Stimulated activated CD4-positive, alpha-beta T cell treated with anti-CD3 and anti-CD28 coated beads, Interleukin-1b, Interleukin-23, amount 100 ng/mL, for 1 hour (primary cell): ENCODE measurements at regions not wholly inside any gene's neighbourhood (a gene's known extent, or its start where the extent isn't known, plus 50 kb on each side); places are given as distances from the start of the nearest gene placed in this dataset.
"Not testable (repeated sequence)": the region's sequence is repeated elsewhere in the genome, so short reads cannot be mapped to it uniquely, and the experiment has no call there.

ENCODE experiments used
- DNase-seq, 2 donors: peaks; one replicate each; pipeline ENCODE4 v3.0.0-alpha.2; 2020; ENCODE audit warnings: low read depth in 2 of 2

- no peak for DNase-seq
Measured at GRCh38 chr10:78415111-78415510, 381.4 kb downstream of the RPS24 start.

GRCh38 chr10:78416031-78417011, 382.7 kb downstream of the RPS24 start:
- no peak for DNase-seq

- DNase-seq, result no peak
Measured at GRCh38 chr10:78417425-78418370, 384.0 kb downstream of the RPS24 start.

GRCh38 chr10:78419481-78420265, 386.0 kb downstream of the RPS24 start:
- DNase-seq, result no peak

- no peak for DNase-seq
Measured at GRCh38 chr10:78420946-78421735, 387.5 kb downstream of the RPS24 start.

- not testable (repeated sequence) for DNase-seq
Measured at GRCh38 chr10:78424050-78424449, 390.4 kb downstream of the RPS24 start.

GRCh38 chr10:78424723-78425122, 391.1 kb downstream of the RPS24 start:
- no peak for DNase-seq

- DNase-seq, result no peak
Measured at GRCh38 chr10:78426181-78426580, 392.5 kb downstream of the RPS24 start.

GRCh38 chr10:78427497-78428031, 393.9 kb downstream of the RPS24 start:
- DNase-seq, result no peak

GRCh38 chr10:78428579-78428978, 394.9 kb downstream of the RPS24 start:
- no peak for DNase-seq

- DNase-seq, result no peak
Measured at GRCh38 chr10:78429984-78430383, 396.3 kb downstream of the RPS24 start.

GRCh38 chr10:78432583-78432982, 398.9 kb downstream of the RPS24 start:
- no peak for DNase-seq

- no peak for DNase-seq
Measured at GRCh38 chr10:78433076-78433595, 399.5 kb downstream of the RPS24 start.

- DNase-seq, result no peak
Measured at GRCh38 chr10:78433766-78434535, 400.3 kb downstream of the RPS24 start.

GRCh38 chr10:78434886-78435285, 401.2 kb downstream of the RPS24 start:
- no peak for DNase-seq

- no peak for DNase-seq
Measured at GRCh38 chr10:78435484-78436221, 402.0 kb downstream of the RPS24 start.

GRCh38 chr10:78436222-78436573, 402.5 kb downstream of the RPS24 start:
- DNase-seq, result no peak

- no peak for DNase-seq
Measured at GRCh38 chr10:78436706-78437406, 403.2 kb downstream of the RPS24 start.
